Upper lobe of left lung (tissue), 4 donors: ENCODE measurements at regions not wholly inside any gene's neighbourhood (a gene's known extent, or its start where the extent isn't known, plus 50 kb on each side); places are given as distances from the start of the nearest gene placed in this dataset.

ENCODE experiments used
- CTCF ChIP-seq, 6 experiments: fragments of 450-650 bp in 4 of 6; fragments of 200-600 bp in 2 of 6; sonication (generic) in 2 of 6; IDR thresholded peaks; one replicate each; pipeline ENCODE4 v1.5.1; 2016 to 2019; ENCODE audit warnings: antibody characterized with exemption in 6 of 6
- POLR2A ChIP-seq, 4 donors: fragments of 450-650 bp; IDR thresholded peaks; one replicate each; pipeline ENCODE4 v1.5.1; 2016 to 2017; ENCODE audit warnings: antibody characterized with exemption in 4 of 4, mild to moderate bottlenecking in 2 of 4
- POLR2AphosphoS5 ChIP-seq, 2 donors: sonication (generic); formaldehyde crosslinking; IDR thresholded peaks; one replicate each; pipeline ENCODE4 v1.5.1; 2017; ENCODE audit warnings: antibody characterized with exemption in 2 of 2

DNA sequence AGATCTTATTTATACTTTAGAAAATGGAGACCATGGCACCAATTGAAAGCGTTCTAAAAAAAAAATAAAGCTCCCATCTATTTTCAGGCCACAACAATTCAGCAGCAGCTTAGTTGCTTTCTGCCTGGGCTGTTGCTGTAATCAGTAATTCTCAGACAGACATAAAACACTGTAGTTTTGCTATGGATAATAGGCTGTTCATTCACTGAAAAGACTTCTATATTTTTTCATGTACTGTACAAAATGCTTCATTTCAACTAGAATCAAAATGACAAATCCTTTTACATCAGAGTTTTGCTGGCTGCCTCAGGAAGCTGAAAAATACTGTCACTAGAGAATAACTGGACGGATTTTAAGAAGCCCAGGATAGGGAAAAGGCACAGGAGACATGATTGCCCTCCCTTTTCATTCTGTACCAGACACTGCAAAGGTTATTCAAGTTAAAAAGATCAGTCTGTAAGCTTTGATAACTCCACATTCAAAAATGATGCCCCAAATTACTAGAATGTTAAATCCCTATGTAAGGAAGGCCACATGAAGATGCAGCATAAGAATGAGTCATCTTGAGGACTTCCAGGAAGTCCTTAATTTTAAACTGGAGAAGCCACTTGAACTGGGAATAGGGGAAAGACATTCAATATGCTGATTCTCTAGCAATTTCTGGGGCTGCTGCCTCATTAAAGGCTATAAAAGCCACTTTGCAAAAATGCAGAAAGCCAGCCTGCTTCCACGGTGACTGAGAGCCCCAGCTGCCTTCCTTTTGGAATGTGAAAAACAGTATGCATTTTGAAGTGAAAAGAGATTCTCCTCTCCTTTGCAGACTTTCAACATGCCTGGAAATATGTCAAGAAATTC lies 403.2 kb upstream of the RASGEF1B start:
- TF ChIP-seq CTCF (IDR thresholded peaks at IDR 0.05) (no peak), POLR2A (IDR thresholded peaks at IDR 0.05) (no peak), POLR2AphosphoS5 (IDR thresholded peaks at IDR 0.05) (no peak)
